GM18873 (cell line): ENCODE measurements at regions not wholly inside any gene's neighbourhood (a gene's known extent, or its start where the extent isn't known, plus 50 kb on each side); places are given as distances from the start of the nearest gene placed in this dataset.
"Not testable (repeated sequence)": the region's sequence is repeated elsewhere in the genome, so short reads cannot be mapped to it uniquely, and the experiment has no call there.

Source experiments
- ATAC-seq: cut with Tn5 transposase; IDR thresholded peaks from one replicate; pipeline ENCODE4 v1.9.1; 2021; ENCODE audit warnings: mild to moderate bottlenecking, moderate library complexity, moderate number of reproducible peaks; ENCODE audit not compliant: unreplicated experiment, low FRiP score

- no peak for ATAC-seq
Measured at GRCh38 chr9:73056245-73056644, 95.4 kb upstream of the ANXA1 start.

GRCh38 chr9:73054091-73054490 is 97.6 kb upstream of the ANXA1 start:
- no peak for ATAC-seq

- ATAC-seq = no peak
Measured at GRCh38 chr9:73053543-73053942, 98.1 kb upstream of the ANXA1 start.

GRCh38 chr9:73050887-73051550 is 98.2 kb upstream of the ALDH1A1 start:
- ATAC-seq = no peak

- ATAC-seq = no peak
Measured at GRCh38 chr9:73050065-73050816, 97.4 kb upstream of the ALDH1A1 start.

GRCh38 chr9:73049280-73049679 is 96.4 kb upstream of the ALDH1A1 start:
- no peak for ATAC-seq

- no peak for ATAC-seq
Measured at GRCh38 chr9:73046769-73047168, 93.9 kb upstream of the ALDH1A1 start.

- not testable (repeated sequence) for ATAC-seq
Measured at GRCh38 chr9:73044776-73045175, 91.9 kb upstream of the ALDH1A1 start.

- ATAC-seq = no peak
Measured at GRCh38 chr9:73042155-73042554, 89.3 kb upstream of the ALDH1A1 start.

GRCh38 chr9:73039271-73040263 is 86.7 kb upstream of the ALDH1A1 start:
- no peak for ATAC-seq

- ATAC-seq = no peak
Measured at GRCh38 chr9:73038613-73039012, 85.8 kb upstream of the ALDH1A1 start.

GRCh38 chr9:73038089-73038509 is 85.2 kb upstream of the ALDH1A1 start:
- ATAC-seq = no peak

- ATAC-seq = no peak
Measured at GRCh38 chr9:73037613-73038012, 84.8 kb upstream of the ALDH1A1 start.

- ATAC-seq = no peak
Measured at GRCh38 chr9:73034962-73035361, 82.1 kb upstream of the ALDH1A1 start.

GRCh38 chr9:73031350-73031749 is 78.5 kb upstream of the ALDH1A1 start:
- no peak for ATAC-seq

GRCh38 chr9:73030370-73031030 is 77.6 kb upstream of the ALDH1A1 start:
- no peak for ATAC-seq

- no peak for ATAC-seq
Measured at GRCh38 chr9:73029346-73029745, 76.5 kb upstream of the ALDH1A1 start.

GRCh38 chr9:73026375-73026774 is 73.5 kb upstream of the ALDH1A1 start:
- ATAC-seq = no peak

GRCh38 chr9:73024601-73025034 is 71.8 kb upstream of the ALDH1A1 start:
- no peak for ATAC-seq

GRCh38 chr9:73023025-73023541 is 70.2 kb upstream of the ALDH1A1 start:
- ATAC-seq = no peak
